ENCODE measurements at regions not wholly inside any gene's neighbourhood (a gene's known extent, or its start where the extent isn't known, plus 50 kb on each side); places are given as distances from the start of the nearest gene placed in this dataset.

- Mint-ChIP-seq H3K27me3 (ENCODE audit: low read depth, poor library complexity) (no peaks in the 10 kb centered on the region), H3K4me1 (no peaks in the 10 kb centered on the region), H3K36me3 (ENCODE audit: low read depth) (no peaks in the 10 kb centered on the region), H3K27ac (no peak overlapping the region), H3K4me3 (no peak overlapping the region), H3K9me3 (peaks cover 4% of the 10 kb centered on the region)
- TF ChIP-seq CTCF (IDR thresholded peaks at IDR 0.05), result no peak
- no peak for DNase-seq
Measured at GRCh38 chr2:34652636-34653035, 1053.5 kb upstream of the FAM98A start.

DNA sequence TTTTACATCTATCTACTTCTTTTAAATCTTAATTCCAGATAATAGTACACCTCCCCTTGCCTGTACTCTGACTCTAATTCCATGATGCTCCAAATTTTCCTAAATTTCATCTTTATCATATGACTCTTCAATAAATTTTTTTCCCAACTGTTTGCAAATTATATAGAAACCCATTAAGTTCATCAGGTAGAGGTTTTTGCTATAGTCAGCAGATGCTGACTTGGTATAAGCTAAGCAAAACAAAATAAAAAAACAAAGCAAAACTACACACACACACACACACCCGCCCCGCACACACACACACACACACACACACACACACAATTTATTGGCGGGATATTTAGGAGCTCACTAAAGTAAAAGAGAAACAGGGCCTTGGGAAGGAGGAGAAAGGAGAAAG lies 1047.8 kb upstream of the FAM98A start:
- DNase-seq, result no peak
- no peaks in the 10 kb centered on the region for H3K9me3 Mint-ChIP-seq
- peaks cover 3% of the 10 kb centered on the region for H3K27me3 Mint-ChIP-seq (ENCODE audit: low read depth, poor library complexity)
- TF ChIP-seq CTCF (IDR thresholded peaks at IDR 0.05), result no peak
- no peaks in the 10 kb centered on the region for H3K36me3 Mint-ChIP-seq (ENCODE audit: low read depth)
- H3K27ac Mint-ChIP-seq, result no peak overlapping the region
- no peaks in the 10 kb centered on the region for H3K4me1 Mint-ChIP-seq
- H3K4me3 Mint-ChIP-seq, result no peak overlapping the region

- Mint-ChIP-seq H3K9me3 (peaks cover 22% of the 10 kb centered on the region), H3K4me3 (no peak overlapping the region), H3K27me3 (ENCODE audit: low read depth, poor library complexity) (no peaks in the 10 kb centered on the region), H3K4me1 (no peaks in the 10 kb centered on the region), H3K36me3 (ENCODE audit: low read depth) (no peaks in the 10 kb centered on the region), H3K27ac (no peak overlapping the region)
- TF ChIP-seq CTCF (IDR thresholded peaks at IDR 0.05), result no peak
- no peak for DNase-seq
Measured at GRCh38 chr2:34632327-34632726, 1033.2 kb upstream of the FAM98A start.

- Mint-ChIP-seq H3K9me3 (no peaks in the 10 kb centered on the region), H3K4me3 (no peak overlapping the region), H3K4me1 (no peaks in the 10 kb centered on the region), H3K27me3 (ENCODE audit: low read depth, poor library complexity) (no peaks in the 10 kb centered on the region), H3K27ac (no peak overlapping the region), H3K36me3 (ENCODE audit: low read depth) (no peaks in the 10 kb centered on the region)
- TF ChIP-seq CTCF (IDR thresholded peaks at IDR 0.05), result no peak
- DNase-seq, result no peak
Measured at GRCh38 chr2:34627003-34627402, 1027.9 kb upstream of the FAM98A start.

DNA sequence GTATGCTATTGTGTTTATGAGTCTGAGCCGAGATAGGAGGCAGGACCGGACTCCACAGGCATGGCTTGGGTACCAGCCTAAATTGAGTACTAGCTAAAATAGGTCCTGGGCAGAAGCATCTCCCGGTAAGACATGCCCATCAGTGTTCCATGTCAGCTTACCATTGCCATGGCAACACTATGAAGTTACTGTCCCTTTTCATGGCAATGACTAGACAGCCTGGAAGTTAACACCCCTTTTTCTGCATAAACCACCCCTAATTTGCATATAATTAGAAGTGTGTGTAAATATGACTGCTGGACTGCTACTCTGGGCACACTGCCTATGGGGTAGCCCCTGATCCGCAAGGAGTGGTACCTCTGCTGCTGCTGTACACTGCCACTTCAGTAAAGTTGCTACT lies 1005.1 kb upstream of the FAM98A start:
- Mint-ChIP-seq H3K9me3 (no peaks in the 10 kb centered on the region), H3K4me1 (no peaks in the 10 kb centered on the region), H3K27ac (no peak overlapping the region), H3K36me3 (ENCODE audit: low read depth) (no peaks in the 10 kb centered on the region), H3K4me3 (no peak overlapping the region), H3K27me3 (ENCODE audit: low read depth, poor library complexity) (no peaks in the 10 kb centered on the region)
- no peak for DNase-seq
- no peak for TF ChIP-seq CTCF (IDR thresholded peaks at IDR 0.05)

GRCh38 chr2:34602262-34602661 lies 1003.2 kb upstream of the FAM98A start:
- Mint-ChIP-seq H3K27me3 (ENCODE audit: low read depth, poor library complexity) (no peaks in the 10 kb centered on the region), H3K9me3 (no peaks in the 10 kb centered on the region), H3K27ac (no peak overlapping the region), H3K4me1 (no peaks in the 10 kb centered on the region), H3K4me3 (no peak overlapping the region), H3K36me3 (ENCODE audit: low read depth) (no peaks in the 10 kb centered on the region)
- TF ChIP-seq CTCF (IDR thresholded peaks at IDR 0.05), result no peak
- no peak for DNase-seq

All from nephron progenitor cell (in vitro differentiated cells).